Stomach (tissue), 4 donors: ENCODE measurements at regions not wholly inside any gene's neighbourhood (a gene's known extent, or its start where the extent isn't known, plus 50 kb on each side); places are given as distances from the start of the nearest gene placed in this dataset.

ENCODE experiments used
- EP300 ChIP-seq: sonication (generic); formaldehyde crosslinking; IDR thresholded peaks from one replicate; pipeline ENCODE4 v1.6.1; 2017; ENCODE audit warnings: antibody characterized with exemption
- TF ChIP-seq, protein P1 (sequence below), 7 experiments: fragments of 450-650 bp in 4 of 7; fragments of 200-600 bp in 3 of 7; sonication (generic) in 3 of 7; IDR thresholded peaks; one replicate each; pipeline ENCODE4 v1.5.1; 2016 to 2019; ENCODE audit warnings: antibody characterized with exemption in 7 of 7, control low read depth in 2 of 7, mild to moderate bottlenecking in 1 of 7

DNA sequence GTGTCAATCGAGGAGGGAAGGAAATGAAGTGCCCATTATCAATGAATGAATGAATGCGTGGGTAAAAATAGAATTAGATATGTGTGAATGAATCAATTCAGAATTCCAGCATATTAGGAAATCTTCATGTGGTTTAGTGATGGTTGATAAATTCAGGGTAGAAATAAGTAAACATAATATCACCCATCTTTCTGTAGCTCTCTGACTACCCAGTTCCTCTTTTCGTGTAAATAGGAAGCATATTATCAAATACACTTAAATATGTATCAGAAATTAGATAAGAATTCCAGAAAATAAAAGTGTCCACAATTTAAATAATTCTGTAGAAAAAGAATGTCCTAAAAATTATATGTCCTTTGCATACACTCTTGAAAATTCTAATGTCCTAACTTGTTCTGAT, 552.9 kb upstream of the LRATD1 start:
- TF ChIP-seq, protein P1, sequence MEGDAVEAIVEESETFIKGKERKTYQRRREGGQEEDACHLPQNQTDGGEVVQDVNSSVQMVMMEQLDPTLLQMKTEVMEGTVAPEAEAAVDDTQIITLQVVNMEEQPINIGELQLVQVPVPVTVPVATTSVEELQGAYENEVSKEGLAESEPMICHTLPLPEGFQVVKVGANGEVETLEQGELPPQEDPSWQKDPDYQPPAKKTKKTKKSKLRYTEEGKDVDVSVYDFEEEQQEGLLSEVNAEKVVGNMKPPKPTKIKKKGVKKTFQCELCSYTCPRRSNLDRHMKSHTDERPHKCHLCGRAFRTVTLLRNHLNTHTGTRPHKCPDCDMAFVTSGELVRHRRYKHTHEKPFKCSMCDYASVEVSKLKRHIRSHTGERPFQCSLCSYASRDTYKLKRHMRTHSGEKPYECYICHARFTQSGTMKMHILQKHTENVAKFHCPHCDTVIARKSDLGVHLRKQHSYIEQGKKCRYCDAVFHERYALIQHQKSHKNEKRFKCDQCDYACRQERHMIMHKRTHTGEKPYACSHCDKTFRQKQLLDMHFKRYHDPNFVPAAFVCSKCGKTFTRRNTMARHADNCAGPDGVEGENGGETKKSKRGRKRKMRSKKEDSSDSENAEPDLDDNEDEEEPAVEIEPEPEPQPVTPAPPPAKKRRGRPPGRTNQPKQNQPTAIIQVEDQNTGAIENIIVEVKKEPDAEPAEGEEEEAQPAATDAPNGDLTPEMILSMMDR (IDR thresholded peaks at IDR 0.05): no peak
- TF ChIP-seq EP300: no peak
